ENCODE measurements at regions not wholly inside any gene's neighbourhood (a gene's known extent, or its start where the extent isn't known, plus 50 kb on each side); places are given as distances from the start of the nearest gene placed in this dataset.

GRCh38 chr16:52182840-52183239 lies 364.1 kb downstream of the TOX3 start:
- Histone ChIP-seq H3K27ac (replicated peaks) (no peak overlapping the region), H3K27me3 (ENCODE audit: insufficient read depth, poor library complexity, severe bottlenecking) (no peaks in the 10 kb centered on the region), H3K4me3 (replicated peaks; ENCODE audit: insufficient read depth, low read length) (no peak overlapping the region)
- TF ChIP-seq SPI1 (IDR thresholded peaks at IDR 0.05; ENCODE audit: borderline replicate concordance, low read depth), result no peak
- DNase-seq (ENCODE audit: low read depth in 1 of 2, low spot score in 1 of 2), result no peak

- H3K27ac ChIP-seq (replicated peaks), result no peak overlapping the region
- no peak overlapping the region for H3K4me3 ChIP-seq (replicated peaks; ENCODE audit: insufficient read depth, low read length)
- TF ChIP-seq SPI1 (IDR thresholded peaks at IDR 0.05; ENCODE audit: borderline replicate concordance, low read depth) (no peak), POLR2AphosphoS5 (IDR thresholded peaks at IDR 0.05; ENCODE audit: low read depth) (no peak), REST (IDR thresholded peaks at IDR 0.05; ENCODE audit: insufficient replicate concordance, low read depth) (no peak), GABPA (IDR thresholded peaks at IDR 0.05; ENCODE audit: low read depth) (no peak)
- TF ChIP-seq, protein P1, sequence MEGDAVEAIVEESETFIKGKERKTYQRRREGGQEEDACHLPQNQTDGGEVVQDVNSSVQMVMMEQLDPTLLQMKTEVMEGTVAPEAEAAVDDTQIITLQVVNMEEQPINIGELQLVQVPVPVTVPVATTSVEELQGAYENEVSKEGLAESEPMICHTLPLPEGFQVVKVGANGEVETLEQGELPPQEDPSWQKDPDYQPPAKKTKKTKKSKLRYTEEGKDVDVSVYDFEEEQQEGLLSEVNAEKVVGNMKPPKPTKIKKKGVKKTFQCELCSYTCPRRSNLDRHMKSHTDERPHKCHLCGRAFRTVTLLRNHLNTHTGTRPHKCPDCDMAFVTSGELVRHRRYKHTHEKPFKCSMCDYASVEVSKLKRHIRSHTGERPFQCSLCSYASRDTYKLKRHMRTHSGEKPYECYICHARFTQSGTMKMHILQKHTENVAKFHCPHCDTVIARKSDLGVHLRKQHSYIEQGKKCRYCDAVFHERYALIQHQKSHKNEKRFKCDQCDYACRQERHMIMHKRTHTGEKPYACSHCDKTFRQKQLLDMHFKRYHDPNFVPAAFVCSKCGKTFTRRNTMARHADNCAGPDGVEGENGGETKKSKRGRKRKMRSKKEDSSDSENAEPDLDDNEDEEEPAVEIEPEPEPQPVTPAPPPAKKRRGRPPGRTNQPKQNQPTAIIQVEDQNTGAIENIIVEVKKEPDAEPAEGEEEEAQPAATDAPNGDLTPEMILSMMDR (IDR thresholded peaks at IDR 0.05; ENCODE audit: insufficient read depth, low read length), result no peak
- no peak for DNase-seq (ENCODE audit: low read depth in 1 of 2, low spot score in 1 of 2)
- H3K27me3 ChIP-seq (ENCODE audit: insufficient read depth, poor library complexity, severe bottlenecking), result no peaks in the 10 kb centered on the region
Measured at GRCh38 chr16:52174168-52174567, 372.8 kb downstream of the TOX3 start.

DNA sequence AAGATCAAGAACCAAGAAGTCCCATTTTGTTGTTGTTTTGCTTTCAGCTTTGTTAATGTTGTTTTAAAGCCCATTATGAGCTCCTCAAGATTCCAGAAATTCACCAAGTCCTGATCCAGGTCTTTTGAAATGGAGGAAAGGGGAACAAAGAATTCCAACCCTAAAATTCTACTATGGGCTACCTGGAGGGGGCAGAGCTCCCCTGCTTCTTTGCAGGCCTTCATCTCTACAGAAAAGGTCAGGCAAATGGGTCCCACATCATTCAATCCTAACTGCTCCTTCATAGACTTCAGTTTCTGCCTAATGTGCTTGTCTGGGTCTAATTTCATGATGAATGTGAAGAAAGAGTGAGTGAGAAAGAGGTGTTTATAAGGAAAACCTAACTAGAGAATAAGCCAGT lies 375.5 kb downstream of the TOX3 start:
- Histone ChIP-seq H3K4me3 (replicated peaks; ENCODE audit: insufficient read depth, low read length) (no peak overlapping the region), H3K27me3 (ENCODE audit: insufficient read depth, poor library complexity, severe bottlenecking) (no peaks in the 10 kb centered on the region), H3K27ac (replicated peaks) (no peak overlapping the region)
- DNase-seq (ENCODE audit: low read depth in 1 of 2, low spot score in 1 of 2), result no peak
- TF ChIP-seq REST (IDR thresholded peaks at IDR 0.05; ENCODE audit: insufficient replicate concordance, low read depth) (no peak), GABPA (IDR thresholded peaks at IDR 0.05; ENCODE audit: low read depth) (no peak), POLR2AphosphoS5 (IDR thresholded peaks at IDR 0.05; ENCODE audit: low read depth) (no peak), SPI1 (IDR thresholded peaks at IDR 0.05; ENCODE audit: borderline replicate concordance, low read depth) (no peak)
- TF ChIP-seq, protein P1 (IDR thresholded peaks at IDR 0.05; ENCODE audit: insufficient read depth, low read length), result no peak

DNA sequence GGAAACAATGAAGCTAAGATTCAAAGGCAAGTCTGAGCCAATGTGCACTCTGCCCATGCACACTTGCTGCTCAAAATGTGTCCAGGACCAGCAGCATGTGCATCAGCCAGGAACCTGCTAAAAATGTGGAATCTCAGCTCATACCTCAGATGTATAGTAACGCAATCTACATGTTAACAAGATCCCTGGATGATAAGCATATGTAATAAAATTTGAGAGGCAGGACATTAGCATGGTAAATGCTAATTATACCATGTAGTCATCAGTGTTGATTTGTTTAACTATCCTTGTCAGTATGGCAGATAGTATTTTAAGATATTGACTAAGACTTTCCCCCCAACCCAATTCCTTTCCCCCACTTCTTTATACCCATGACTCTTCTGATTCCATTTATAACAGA lies 379.6 kb downstream of the TOX3 start:
- TF ChIP-seq SPI1 (IDR thresholded peaks at IDR 0.05; ENCODE audit: borderline replicate concordance, low read depth), result no peak
- TF ChIP-seq, protein P1 (IDR thresholded peaks at IDR 0.05; ENCODE audit: insufficient read depth, low read length), result no peak
- no peak for TF ChIP-seq REST (IDR thresholded peaks at IDR 0.05; ENCODE audit: insufficient replicate concordance, low read depth)
- H3K27ac ChIP-seq (replicated peaks), result no peak overlapping the region
- no peak for DNase-seq (ENCODE audit: low read depth in 1 of 2, low spot score in 1 of 2)
- no peaks in the 10 kb centered on the region for H3K27me3 ChIP-seq (ENCODE audit: insufficient read depth, poor library complexity, severe bottlenecking)
- H3K4me3 ChIP-seq (replicated peaks; ENCODE audit: insufficient read depth, low read length), result no peak overlapping the region

All from HL-60 (cell line).